ENCODE measurements at regions not wholly inside any gene's neighbourhood (a gene's known extent, or its start where the extent isn't known, plus 50 kb on each side); places are given as distances from the start of the nearest gene placed in this dataset.
A peak's percentile ranks its signal among the peaks of the same experiment; 100 is the strongest.

GRCh38 chr11:23336961-23337360 lies 476.7 kb upstream of the CCDC179 start:
- no peak for DNase-seq (ENCODE audit: low spot score)

DNA sequence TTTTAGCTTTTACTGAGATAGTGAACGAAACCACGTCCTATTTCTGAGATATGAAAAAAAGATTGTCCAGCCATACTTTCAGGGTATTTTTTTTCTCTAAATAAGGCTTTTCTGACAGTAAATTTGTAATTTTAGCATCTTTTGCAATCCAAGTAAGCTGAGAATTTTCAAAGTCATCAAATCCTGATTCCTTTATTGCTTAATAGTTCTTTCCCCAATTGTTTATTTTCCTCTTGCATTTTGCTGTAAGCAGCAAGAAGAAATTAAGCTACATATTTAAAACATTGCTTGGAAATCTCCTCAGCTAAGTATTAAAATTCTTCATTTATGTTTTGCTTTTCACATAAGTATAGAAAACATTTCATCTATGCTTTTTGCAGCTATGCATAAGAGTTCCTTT lies 493.3 kb upstream of the CCDC179 start:
- no peak for DNase-seq (ENCODE audit: low spot score)

DNA sequence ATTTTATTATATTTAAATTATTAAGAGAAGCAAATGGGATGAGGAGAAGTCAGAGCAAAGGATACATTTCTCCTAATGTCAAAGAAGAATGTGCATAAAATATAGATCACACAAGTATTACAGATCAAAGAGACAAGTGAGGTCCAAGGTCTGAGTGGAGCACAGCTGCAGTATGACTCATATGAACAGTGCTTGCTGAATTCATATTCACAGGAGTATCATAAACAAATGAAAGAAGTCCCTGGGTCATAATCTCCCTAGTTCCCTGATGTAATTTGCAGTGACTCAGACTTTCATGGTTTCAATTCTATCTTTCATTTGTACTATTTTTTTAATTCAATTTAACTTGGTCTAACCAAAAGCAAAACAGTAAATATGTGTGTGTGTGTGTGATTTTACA lies 499.0 kb upstream of the CCDC179 start:
- peak; percentile 85 for DNase-seq (ENCODE audit: low spot score)

- no peak for DNase-seq (ENCODE audit: low spot score)
These were observed 503.8 kb upstream of the CCDC179 start for GRCh38 chr11:23364076-23364475.

DNA sequence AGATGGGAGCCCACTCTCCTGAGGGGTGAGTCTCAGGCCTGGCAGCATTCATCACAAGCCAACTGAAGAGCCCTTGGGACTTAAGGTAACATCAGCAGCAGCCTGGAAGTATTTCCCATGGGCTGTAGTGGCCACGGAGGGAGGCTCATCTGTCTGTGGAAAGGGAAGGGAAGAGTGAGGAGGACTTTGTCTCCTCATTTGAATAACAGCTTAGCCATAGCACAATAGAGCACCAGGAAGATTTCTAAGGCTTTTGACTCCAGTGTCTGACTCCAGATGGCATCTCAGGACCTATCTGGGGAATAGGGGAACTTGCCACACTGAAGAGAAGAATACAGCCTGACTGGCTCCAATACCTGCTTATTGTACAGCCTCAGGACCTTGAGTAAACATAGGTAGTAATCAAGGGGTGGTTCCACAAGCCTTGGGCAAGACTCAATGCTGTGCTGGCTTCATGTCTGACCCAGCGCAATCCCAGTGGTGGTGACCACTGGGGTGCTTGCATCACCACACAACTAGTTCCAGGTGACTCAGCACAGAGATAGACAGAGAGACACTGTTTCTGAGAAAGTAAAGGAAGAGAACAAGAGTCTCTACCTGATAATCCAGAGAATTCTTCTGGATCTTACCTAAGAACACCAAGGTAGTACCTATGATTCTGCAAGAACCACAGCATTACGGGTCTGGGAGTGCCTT lies 510.5 kb upstream of the CCDC179 start:
- peak; percentile 23 for DNase-seq (ENCODE audit: low spot score)

- no peak for DNase-seq (ENCODE audit: low spot score)
These were observed 517.6 kb upstream of the CCDC179 start for GRCh38 chr11:23377909-23378308.

DNA sequence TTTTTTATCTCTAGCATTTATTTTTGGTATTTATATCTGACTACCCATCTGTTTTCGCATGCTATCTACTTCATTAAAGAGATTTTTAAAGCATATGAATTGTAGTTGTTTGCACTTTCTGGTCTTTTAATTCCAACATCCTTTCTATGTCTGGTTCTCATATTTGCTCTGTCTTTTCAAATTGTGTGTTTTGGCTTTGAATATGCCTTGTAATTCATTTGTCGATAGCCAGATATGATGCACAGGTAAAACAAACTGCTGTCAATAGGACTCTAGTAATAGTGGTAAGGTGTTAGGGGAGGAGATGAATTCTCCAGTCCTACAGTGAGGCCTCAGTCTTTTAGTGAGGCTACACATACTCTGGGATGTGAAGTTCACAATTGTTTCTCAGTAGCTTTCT lies 530.8 kb upstream of the CCDC179 start:
- no peak for DNase-seq (ENCODE audit: low spot score)

GRCh38 chr11:23398052-23398451 lies 537.8 kb upstream of the CCDC179 start:
- DNase-seq (ENCODE audit: low spot score): no peak

- DNase-seq (ENCODE audit: low spot score): no peak
These were observed 539.7 kb upstream of the CCDC179 start for GRCh38 chr11:23399995-23400394.

DNA sequence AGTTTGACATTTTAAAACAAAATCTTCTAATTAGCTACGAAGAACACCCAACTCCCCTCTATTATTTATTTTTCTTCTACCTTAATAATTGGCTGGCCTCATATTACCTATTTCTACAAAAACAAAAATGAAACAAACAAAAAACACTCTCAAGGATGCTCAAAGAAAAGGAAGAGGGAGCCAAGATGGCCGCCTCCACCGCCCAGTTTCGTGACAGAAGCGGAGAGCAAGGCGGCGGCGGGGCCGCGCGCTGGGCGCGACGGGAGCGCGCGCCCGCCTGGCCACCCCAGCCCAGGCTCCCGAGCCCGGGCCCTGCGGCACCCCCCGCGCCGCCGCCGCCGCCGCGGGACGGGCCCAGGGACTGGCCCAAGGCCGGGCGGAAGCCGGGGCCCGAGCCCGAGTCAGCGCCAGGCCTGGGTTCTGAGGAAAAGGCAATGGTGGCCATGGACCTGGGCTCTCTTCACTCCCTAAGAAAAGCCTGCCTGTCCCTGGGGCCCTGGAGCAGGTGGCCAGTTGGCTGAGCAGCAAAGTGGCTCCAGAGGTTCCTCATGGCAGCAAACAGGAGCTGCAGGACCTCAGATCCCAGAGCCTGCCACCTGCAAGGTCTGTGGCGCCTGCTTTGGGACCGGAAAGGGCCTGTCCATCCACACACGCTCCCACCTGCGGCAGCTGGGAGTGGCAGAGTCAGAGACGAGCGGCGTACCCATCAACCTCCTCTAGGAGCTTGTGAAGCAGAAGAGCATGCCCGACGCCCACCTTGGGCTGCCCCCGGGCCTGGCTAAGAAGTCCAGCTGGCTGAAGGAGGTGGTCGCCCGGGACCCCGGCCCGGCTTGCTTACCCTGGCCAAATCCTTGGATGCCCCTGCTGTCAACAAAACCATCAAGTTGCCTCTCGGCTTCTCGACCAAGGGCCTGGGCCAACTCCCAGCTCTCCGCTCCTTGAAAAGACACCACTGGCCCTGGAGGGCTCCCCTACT lies 543.2 kb upstream of the CCDC179 start:
- no peak for DNase-seq (ENCODE audit: low spot score)

- no peak for DNase-seq (ENCODE audit: low spot score)
These were observed 544.2 kb upstream of the CCDC179 start for GRCh38 chr11:23404225-23405160.

GRCh38 chr11:23405350-23405937 lies 545.2 kb upstream of the CCDC179 start:
- DNase-seq (ENCODE audit: low spot score): no peak

DNA sequence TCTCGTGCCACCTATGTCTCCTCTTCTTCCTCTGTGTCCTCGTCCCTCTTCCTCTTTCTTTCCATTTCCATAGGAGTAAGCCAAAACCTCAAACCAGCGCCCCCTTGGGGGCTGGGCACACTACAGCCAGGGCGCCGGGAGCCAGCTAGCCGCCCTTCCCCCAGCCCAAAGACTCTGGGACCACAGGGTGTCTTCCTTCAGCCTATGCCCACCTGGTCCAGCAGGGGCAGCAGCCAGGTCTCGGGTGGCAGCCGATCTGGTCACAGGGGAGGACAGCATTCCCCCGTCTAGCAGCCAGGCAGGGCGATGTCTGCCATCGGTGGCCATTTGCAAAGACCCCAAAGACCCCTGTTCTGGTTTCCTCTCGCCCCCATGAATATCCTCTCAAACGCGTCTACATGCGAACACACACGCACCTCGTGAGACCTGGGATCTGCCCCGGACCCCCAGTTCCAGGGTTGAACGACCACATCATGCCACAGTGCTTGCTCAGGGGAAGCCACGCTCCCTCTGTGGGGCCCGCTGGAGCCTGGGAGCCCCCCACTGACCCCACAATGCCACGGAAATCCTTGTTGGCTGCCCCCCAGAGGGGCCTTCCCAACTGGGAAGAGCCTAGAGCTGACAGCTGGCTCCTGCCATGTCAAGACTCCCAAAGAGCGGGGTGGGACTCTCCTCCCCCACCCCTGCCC lies 546.0 kb upstream of the CCDC179 start:
- DNase-seq (ENCODE audit: low spot score): no peak

- DNase-seq (ENCODE audit: low spot score): no peak
These were observed 552.8 kb upstream of the CCDC179 start for GRCh38 chr11:23413057-23413456.

- DNase-seq (ENCODE audit: low spot score): no peak
These were observed 562.8 kb upstream of the CCDC179 start for GRCh38 chr11:23423104-23423503.

- no peak for DNase-seq (ENCODE audit: low spot score)
These were observed 563.4 kb upstream of the CCDC179 start for GRCh38 chr11:23423656-23424055.

DNA sequence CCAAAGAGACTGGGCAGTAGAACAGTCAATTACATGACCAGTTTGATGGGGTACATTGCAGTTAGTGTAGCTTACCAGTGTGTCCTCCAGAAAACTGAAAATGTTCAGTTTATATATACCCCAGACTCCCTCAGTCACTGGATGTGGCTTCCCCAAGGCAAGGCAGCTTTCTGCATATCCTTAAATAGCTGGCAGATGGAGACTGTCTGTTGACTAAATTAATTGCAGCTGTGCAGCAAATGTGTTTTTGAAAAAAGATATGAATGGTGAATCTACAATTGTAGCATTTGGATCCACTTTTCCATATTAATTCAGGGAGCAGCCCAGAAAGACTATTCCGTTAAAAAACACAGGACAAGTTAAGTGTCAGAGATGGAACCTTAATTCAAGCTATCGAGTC lies 565.1 kb upstream of the CCDC179 start:
- DNase-seq (ENCODE audit: low spot score): no peak

DNA sequence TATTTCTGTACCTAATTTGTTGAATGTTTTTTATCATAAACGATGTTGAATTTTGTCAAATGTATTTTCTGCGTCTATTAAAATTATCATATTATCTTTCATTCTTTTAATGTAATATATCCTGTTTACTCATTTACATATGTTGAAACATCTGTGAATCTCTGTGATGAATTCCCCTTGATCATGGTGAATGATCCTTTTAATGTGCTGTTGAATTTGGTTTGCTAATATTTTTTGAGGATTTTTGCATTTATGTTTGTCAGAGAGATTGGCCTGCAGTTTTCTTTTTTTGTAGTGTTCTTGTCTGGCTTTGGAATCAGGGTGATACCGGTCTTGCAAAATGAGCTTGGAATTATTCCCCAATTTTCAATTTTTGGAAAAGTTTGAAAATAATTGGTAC lies 569.3 kb upstream of the CCDC179 start:
- no peak for DNase-seq (ENCODE audit: low spot score)

- no peak for DNase-seq (ENCODE audit: low spot score)
These were observed 593.2 kb upstream of the CCDC179 start for GRCh38 chr11:23453522-23453921.

DNA sequence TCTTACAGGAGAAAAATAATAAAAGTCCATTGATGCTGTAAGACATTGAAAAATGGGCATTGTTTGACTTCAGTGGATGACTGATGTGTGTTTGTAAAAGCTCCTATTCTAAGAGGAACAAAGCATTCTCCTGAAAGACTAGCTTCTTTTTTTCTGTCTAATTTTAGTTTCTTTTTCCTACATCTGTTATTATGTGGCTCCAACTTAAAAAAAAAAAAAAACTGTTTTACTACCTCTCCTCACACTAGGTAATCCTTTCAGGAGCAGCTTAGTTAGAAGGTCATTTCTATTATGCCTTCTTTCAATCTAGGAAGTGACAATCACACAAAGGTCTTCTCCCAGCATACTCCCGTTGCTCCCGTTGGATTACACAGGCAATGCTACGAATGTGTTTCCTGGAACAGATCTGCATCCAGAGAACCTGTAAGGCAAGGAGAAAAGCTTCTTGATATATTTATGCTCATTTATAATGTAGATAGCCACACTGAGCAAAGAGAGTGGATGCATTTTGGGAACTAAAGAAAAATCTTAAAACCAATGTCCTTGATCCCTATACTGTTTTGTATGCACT lies 595.1 kb upstream of the CCDC179 start:
- no peak for DNase-seq (ENCODE audit: low spot score)
